Left cardiac atrium (tissue), 4 donors: ENCODE measurements at regions not wholly inside any gene's neighbourhood (a gene's known extent, or its start where the extent isn't known, plus 50 kb on each side); places are given as distances from the start of the nearest gene placed in this dataset.

Experiments
- ATAC-seq, 2 donors: fragments of 200-7000 bp; cut with Tn5 transposase; one replicate each; pipeline ENCODE4 v1.9.1; 2020; ENCODE audit warnings: mild to moderate bottlenecking in 2 of 2, moderate library complexity in 2 of 2
- DNase-seq: peaks from one replicate; pipeline ENCODE4 v3.0.0-alpha.2; 2020
- intact Hi-C, 2 donors: fragments of 100-400 bp; cut with DNase I; formaldehyde crosslinking; loops; one replicate each; pipeline versions ENCODE4 v1.14.1 to v1.15.1; 2022 to 2023
- donor health status: DM: no; HTN: yes; CAD: no.
- donor health status: DM: no; HTN: yes; CAD: no; lungs with severe emphysema.
- donor health status: DM: yes; HTN: yes; CAD: no.
- donor health status: Dilated cardiomyopathy.

- ATAC-seq (no peak), DNase-seq (no peak)
- intact Hi-C loops = no loop called here
These were observed 73.5 kb upstream of the DTNBP1 start for GRCh38 chr6:15736297-15736696.

- DNase-seq = no peak
- peak; percentile 30 to 80 for ATAC-seq
- intact Hi-C loops = no loop called here
These were observed 72.9 kb upstream of the DTNBP1 start for GRCh38 chr6:15735567-15736265.

- intact Hi-C loops = no loop called here
- ATAC-seq = no peak
- no peak for DNase-seq
These were observed 71.5 kb upstream of the DTNBP1 start for GRCh38 chr6:15734118-15734897.

GRCh38 chr6:15730922-15731321 is 68.1 kb upstream of the DTNBP1 start:
- ATAC-seq (no peak), DNase-seq (no peak)
- intact Hi-C loops = no loop called here

GRCh38 chr6:15730442-15730841 is 67.6 kb upstream of the DTNBP1 start:
- ATAC-seq = no peak
- no peak for DNase-seq
- intact Hi-C loops = no loop called here

GRCh38 chr6:15722731-15723130 is 59.9 kb upstream of the DTNBP1 start:
- intact Hi-C loops = no loop called here
- ATAC-seq = no peak
- no peak for DNase-seq

- ATAC-seq = no peak
- intact Hi-C loops = no loop called here
These were observed 54.1 kb upstream of the DTNBP1 start for GRCh38 chr6:15716889-15717288.

GRCh38 chr6:15715851-15716250 is 53.0 kb upstream of the DTNBP1 start:
- intact Hi-C loops = no loop called here
- DNase-seq = no peak
- ATAC-seq = no peak

More at GRCh38 chr6:15716889-15717288, 54.1 kb upstream of the DTNBP1 start:
- no peak for DNase-seq

GRCh38 chr6:15715060-15715459 is 52.2 kb upstream of the DTNBP1 start:
- DNase-seq (no peak), ATAC-seq (peak in 1 of 2 donors; percentile 61)
- intact Hi-C loops = no loop called here

GRCh38 chr6:15714658-15715057 is 51.8 kb upstream of the DTNBP1 start:
- ATAC-seq (no peak), DNase-seq (no peak)
- intact Hi-C loops = no loop called here

- ATAC-seq (no peak), DNase-seq (no peak)
- intact Hi-C loops = no loop called here
These were observed 50.5 kb upstream of the DTNBP1 start for GRCh38 chr6:15713325-15713724.

- ATAC-seq (no peak), DNase-seq (no peak)
- intact Hi-C loops = no loop called here
These were observed 50.0 kb upstream of the DTNBP1 start for GRCh38 chr6:15712797-15713196.
